ENCODE measurements at regions not wholly inside any gene's neighbourhood (a gene's known extent, or its start where the extent isn't known, plus 50 kb on each side); places are given as distances from the start of the nearest gene placed in this dataset.
A peak's percentile ranks its signal among the peaks of the same experiment; 100 is the strongest.

DNA sequence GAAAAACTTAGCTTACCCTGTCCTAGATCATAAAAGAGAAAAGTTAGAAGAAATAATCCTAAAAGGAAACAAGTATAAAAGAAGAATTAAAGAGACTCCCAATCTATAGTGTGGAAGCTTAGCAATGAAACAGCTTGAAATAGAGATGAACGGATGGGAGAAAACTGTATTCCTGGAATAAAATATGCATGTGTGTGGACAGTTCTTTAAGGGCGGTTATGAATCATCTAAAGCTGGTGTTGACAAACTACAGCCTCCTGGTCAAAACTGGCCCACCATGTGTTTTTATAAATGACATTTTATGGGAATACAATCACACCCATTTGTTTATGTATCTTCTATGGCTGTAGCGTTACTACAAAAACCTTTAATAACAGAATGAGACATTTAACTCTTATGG is 69.4 kb downstream of the OR13H1 start:
- Histone ChIP-seq H3K79me2 (ENCODE audit: low read depth) (no peaks in the 10 kb centered on the region), H3K36me3 (ENCODE audit: low read depth) (no peaks in the 10 kb centered on the region), H3F3A (ENCODE audit: insufficient read depth, low read depth) (peaks cover 3% of the 10 kb centered on the region; the same call in 1 of the 2 replicates), H3K27ac (no peak overlapping the region), H3K4me3 (no peak overlapping the region), H3K9me3 (ENCODE audit: insufficient read depth, low read depth) (no peaks in the 10 kb centered on the region), H3K27me3 (ENCODE audit: insufficient read depth, low read depth) (no peaks in the 10 kb centered on the region), H3K9me2 (ENCODE audit: insufficient read depth) (0 out of 2 replicates have a peak, but pooled peaks cover 4% of the 10 kb centered on the region), H2AFZ (no peak overlapping the region), H3K4me1 (replicated peaks; ENCODE audit: insufficient read depth) (0 out of 2 replicates have a peak, but pooled peaks cover 5% of the 10 kb centered on the region), H3K4me2 (no peak overlapping the region), H4K20me1 (ENCODE audit: insufficient read depth) (no peaks in the 10 kb centered on the region)
- CTCF ChIA-PET: no interaction called here
- no TSS peak for BruUV-seq (replicated peaks)
- TF ChIP-seq, protein P1, sequence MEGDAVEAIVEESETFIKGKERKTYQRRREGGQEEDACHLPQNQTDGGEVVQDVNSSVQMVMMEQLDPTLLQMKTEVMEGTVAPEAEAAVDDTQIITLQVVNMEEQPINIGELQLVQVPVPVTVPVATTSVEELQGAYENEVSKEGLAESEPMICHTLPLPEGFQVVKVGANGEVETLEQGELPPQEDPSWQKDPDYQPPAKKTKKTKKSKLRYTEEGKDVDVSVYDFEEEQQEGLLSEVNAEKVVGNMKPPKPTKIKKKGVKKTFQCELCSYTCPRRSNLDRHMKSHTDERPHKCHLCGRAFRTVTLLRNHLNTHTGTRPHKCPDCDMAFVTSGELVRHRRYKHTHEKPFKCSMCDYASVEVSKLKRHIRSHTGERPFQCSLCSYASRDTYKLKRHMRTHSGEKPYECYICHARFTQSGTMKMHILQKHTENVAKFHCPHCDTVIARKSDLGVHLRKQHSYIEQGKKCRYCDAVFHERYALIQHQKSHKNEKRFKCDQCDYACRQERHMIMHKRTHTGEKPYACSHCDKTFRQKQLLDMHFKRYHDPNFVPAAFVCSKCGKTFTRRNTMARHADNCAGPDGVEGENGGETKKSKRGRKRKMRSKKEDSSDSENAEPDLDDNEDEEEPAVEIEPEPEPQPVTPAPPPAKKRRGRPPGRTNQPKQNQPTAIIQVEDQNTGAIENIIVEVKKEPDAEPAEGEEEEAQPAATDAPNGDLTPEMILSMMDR (conservative IDR thresholded peaks at IDR 0.05): no peak
- TF ChIP-seq EZH2 (IDR thresholded peaks at IDR 0.05; ENCODE audit: low read depth): no peak
- POLR2A ChIA-PET (ENCODE audit: unreplicated experiment): no interaction called here
- intact Hi-C loops (cut with micrococcal nuclease; ENCODE audit: unreplicated experiment): loop anchor here (10.0 kb wide), 1 partner anchor 68 kb away; the partner anchor contains the start of gene OR13H1
- no peak for DNase-seq

DNA sequence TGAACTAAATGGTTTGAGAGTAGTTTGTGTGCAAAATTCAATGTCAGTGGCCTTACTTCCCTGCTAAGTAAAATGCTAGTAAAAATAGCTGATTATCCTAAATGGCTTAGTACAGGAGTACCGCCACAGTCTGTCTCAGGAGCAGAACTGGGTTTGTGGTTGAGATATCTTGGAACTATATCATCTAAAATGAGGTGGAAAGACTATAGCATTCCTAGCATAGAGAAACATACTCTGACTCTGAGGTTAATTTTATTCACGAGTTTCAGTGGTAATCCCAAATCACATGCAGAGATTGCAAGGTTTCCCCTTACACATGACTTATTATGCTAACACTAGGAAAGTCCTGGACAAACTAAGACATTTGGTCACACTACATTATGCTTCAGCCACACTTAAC is 70.4 kb downstream of the OR13H1 start:
- Histone ChIP-seq H3K4me1 (replicated peaks; ENCODE audit: insufficient read depth) (0 out of 2 replicates have a peak, but pooled peaks cover 5% of the 10 kb centered on the region), H2AFZ (no peak overlapping the region), H3K4me3 (no peak overlapping the region), H3K9me3 (ENCODE audit: insufficient read depth, low read depth) (no peaks in the 10 kb centered on the region), H3K27ac (no peak overlapping the region), H3F3A (ENCODE audit: insufficient read depth, low read depth) (peaks cover 3% of the 10 kb centered on the region; the same call in 1 of the 2 replicates), H3K4me2 (no peak overlapping the region), H3K9me2 (ENCODE audit: insufficient read depth) (0 out of 2 replicates have a peak, but pooled peaks cover 4% of the 10 kb centered on the region), H3K79me2 (ENCODE audit: low read depth) (no peaks in the 10 kb centered on the region), H4K20me1 (ENCODE audit: insufficient read depth) (no peaks in the 10 kb centered on the region), H3K36me3 (ENCODE audit: low read depth) (no peaks in the 10 kb centered on the region), H3K27me3 (ENCODE audit: insufficient read depth, low read depth) (no peaks in the 10 kb centered on the region)
- TF ChIP-seq, protein P1 (conservative IDR thresholded peaks at IDR 0.05): no peak
- no peak for TF ChIP-seq EZH2 (IDR thresholded peaks at IDR 0.05; ENCODE audit: low read depth)
- intact Hi-C loops (cut with micrococcal nuclease; ENCODE audit: unreplicated experiment): loop anchor here (10.0 kb wide), 1 partner anchor 69 kb away; the partner anchor contains the start of gene OR13H1
- DNase-seq: no peak
- ChIA-PET POLR2A (ENCODE audit: unreplicated experiment) (no interaction called here), CTCF (no interaction called here)
- BruUV-seq (replicated peaks): no TSS peak

DNA sequence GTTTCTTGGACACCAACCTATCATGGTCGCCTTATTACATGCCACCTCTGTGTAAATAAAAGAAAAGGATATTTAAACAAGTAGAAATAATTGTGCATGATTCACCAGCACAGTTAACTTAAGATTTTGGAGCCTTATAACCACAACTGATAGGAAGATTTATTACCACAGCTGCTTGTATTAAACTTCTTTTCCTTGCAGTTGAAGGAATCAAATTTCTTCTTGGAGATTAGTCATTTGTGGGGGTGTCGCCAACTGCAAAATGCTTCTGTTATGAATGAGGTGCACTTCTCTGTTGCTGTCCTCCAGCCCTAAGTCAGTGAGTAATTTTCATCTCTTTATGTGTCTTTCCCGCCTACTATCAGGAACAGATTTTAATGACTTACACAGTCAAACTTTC is 73.3 kb downstream of the OR13H1 start:
- TF ChIP-seq, protein P1 (conservative IDR thresholded peaks at IDR 0.05): no peak
- no peak for TF ChIP-seq EZH2 (IDR thresholded peaks at IDR 0.05; ENCODE audit: low read depth)
- Histone ChIP-seq H2AFZ (no peak overlapping the region), H3K27ac (no peak overlapping the region), H3K79me2 (ENCODE audit: low read depth) (no peaks in the 10 kb centered on the region), H4K20me1 (ENCODE audit: insufficient read depth) (no peaks in the 10 kb centered on the region), H3K4me3 (no peak overlapping the region), H3K36me3 (ENCODE audit: low read depth) (no peaks in the 10 kb centered on the region), H3K9me2 (ENCODE audit: insufficient read depth) (0 out of 2 replicates have a peak, but pooled peaks cover 4% of the 10 kb centered on the region), H3K9me3 (ENCODE audit: insufficient read depth, low read depth) (no peaks in the 10 kb centered on the region), H3K27me3 (ENCODE audit: insufficient read depth, low read depth) (no peaks in the 10 kb centered on the region), H3F3A (ENCODE audit: insufficient read depth, low read depth) (peaks cover 3% of the 10 kb centered on the region; the same call in 1 of the 2 replicates), H3K4me2 (no peak overlapping the region), H3K4me1 (replicated peaks; ENCODE audit: insufficient read depth) (peaks cover 13% of the 10 kb centered on the region; the same call in 1 of the 2 replicates)
- no TSS peak for BruUV-seq (replicated peaks)
- CTCF ChIA-PET: no interaction called here
- DNase-seq: peak in 1 of 2 experiments; percentile 82
- intact Hi-C loops (cut with micrococcal nuclease; ENCODE audit: unreplicated experiment): loop anchor here (10.0 kb wide), 1 partner anchor 72 kb away; the partner anchor contains the start of gene OR13H1
- POLR2A ChIA-PET (ENCODE audit: unreplicated experiment): no interaction called here

All from PC-9 (cell line).